ENCODE measurements at regions not wholly inside any gene's neighbourhood (a gene's known extent, or its start where the extent isn't known, plus 50 kb on each side); places are given as distances from the start of the nearest gene placed in this dataset.
"Not testable (repeated sequence)": the region's sequence is repeated elsewhere in the genome, so short reads cannot be mapped to it uniquely, and the experiment has no call there.

- not testable (repeated sequence) for DNase-seq (ENCODE audit: low read depth in 1 of 2, low spot score in 1 of 2)
Observed at GRCh38 chr12:84154991-84155930, 757.3 kb downstream of the SLC6A15 start.

DNA sequence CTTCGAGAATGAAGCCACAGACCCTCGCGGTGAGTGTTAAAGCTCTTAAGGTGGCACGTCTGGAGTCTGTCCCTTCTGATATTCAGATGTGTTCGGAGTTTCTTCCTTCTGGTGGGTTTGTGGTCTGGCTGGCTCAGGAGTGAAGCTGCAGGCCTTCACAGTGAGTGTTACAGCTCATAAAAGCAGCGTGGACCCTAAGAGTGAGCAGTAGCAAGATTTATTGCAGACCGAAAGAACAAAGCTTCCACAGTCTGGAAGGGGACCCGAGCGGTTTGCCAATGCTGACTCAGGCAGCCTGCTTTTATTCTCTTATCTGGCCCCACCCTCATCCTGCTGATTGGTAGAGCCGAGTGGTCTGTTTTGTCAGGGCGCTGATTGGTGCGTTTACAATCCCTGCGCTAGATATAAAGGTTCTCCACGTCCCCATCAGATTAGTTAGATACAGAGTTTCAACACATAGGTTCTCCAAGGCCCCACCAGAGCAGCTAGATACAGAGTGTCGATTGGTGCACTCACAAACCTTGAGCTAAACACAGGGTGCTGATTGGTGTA is 758.1 kb downstream of the SLC6A15 start:
- not testable (repeated sequence) for DNase-seq (ENCODE audit: low read depth in 1 of 2, low spot score in 1 of 2)

DNA sequence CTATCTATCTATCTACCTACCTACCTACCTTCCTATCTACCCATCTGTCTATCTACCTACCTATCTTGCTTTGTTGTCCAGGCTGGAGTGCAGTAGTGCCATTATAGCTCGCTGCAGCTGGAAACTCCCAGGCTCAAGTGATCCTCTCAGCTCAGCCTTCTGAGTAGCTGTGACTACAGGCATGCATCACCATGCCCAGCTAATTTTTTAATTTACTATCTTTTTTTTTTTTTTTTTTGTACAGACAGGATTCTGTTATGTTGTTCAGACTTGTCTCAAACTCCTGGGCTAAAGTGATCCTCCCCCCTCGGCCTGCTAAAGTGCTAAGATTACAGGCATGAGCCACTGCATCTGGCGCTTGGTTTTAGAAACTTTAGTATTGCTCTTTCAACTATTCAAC is 762.4 kb downstream of the SLC6A15 start:
- DNase-seq (ENCODE audit: low read depth in 1 of 2, low spot score in 1 of 2), result no peak

DNA sequence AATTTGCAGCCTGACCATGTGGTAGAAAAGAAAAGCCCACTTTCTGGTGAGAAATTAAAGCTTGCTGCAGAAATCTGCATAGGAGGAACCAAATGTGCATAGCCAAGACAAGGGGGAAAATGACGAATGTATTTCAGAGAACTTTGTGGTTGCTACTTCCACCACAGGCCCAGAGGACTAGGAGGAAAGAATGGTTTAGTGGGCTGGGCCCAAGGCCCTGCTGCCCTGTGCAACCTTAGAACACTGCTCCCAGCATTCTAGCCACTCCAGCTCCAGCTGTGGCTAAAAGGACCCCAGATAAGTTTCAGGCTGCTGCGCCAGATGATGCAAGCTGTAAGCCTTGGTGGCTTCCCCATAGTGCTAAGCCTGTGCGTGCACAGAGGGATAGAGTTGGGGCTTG is 764.3 kb downstream of the SLC6A15 start:
- DNase-seq (ENCODE audit: low read depth in 1 of 2, low spot score in 1 of 2), result no peak

GRCh38 chr12:84136862-84137367 is 775.7 kb downstream of the SLC6A15 start:
- DNase-seq (ENCODE audit: low read depth in 1 of 2, low spot score in 1 of 2), result no peak

DNA sequence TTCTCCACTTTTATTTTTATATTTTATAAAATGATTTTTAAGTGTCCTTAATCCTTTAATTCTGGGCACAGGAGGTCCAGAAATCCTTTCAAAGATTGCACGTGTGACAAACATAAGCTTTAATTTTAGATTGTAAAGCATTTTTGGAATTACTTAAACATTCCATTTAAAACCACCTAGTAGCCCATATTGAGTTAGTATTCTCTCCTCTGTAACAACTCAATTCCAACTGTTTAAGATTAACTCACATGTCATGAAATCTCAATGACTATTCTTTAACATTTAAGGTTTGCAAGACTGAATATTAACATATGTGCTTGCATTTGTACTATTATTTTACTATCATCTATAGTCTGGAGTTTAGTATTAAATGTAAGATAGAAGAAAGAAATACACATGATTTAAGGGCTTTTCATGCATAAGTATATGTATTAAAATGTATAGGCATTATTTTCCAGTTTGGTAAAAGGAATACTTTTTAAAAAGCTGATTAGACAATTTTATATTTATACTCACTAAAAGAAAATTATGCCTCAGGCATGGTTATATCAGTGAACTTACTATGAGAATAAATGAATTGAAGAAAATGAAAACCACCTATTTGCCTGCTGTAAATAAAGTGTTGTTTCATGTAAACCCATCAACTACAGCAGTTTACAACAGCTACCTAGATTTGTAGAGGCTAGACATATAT is 776.9 kb downstream of the SLC6A15 start:
- DNase-seq (ENCODE audit: low read depth in 1 of 2, low spot score in 1 of 2), result no peak

DNA sequence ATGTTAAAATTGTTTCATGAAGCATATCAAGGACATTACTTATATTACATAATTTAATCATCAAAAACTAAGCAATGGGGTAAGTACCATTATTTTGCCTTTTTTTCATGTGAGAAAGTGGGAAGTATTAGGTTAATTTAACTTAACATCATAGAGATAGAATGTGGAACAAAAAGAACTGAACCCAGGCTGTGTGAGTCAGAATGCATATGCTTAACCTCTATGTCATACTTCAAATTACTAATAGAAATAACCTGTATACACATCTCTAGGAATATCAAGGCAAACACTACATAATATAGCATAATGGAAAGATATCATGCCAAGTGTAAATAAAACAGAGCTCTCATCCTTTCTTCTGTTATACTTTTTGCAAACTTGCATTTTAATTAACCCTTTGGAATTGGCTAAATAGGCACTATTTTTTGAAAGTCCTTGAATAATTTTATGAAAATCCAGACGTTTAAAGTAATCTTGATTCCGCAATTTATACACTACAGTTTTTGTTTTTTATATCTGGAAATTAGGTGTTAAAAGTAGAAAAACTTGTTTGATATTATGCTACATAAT is 777.7 kb downstream of the SLC6A15 start:
- DNase-seq (ENCODE audit: low read depth in 1 of 2, low spot score in 1 of 2), result no peak

- no peak for DNase-seq (ENCODE audit: low read depth in 1 of 2, low spot score in 1 of 2)
Observed at GRCh38 chr12:84131076-84131475, 781.5 kb downstream of the SLC6A15 start.

GRCh38 chr12:84128117-84128991 is 784.2 kb downstream of the SLC6A15 start:
- DNase-seq (ENCODE audit: low read depth in 1 of 2, low spot score in 1 of 2), result no peak

DNA sequence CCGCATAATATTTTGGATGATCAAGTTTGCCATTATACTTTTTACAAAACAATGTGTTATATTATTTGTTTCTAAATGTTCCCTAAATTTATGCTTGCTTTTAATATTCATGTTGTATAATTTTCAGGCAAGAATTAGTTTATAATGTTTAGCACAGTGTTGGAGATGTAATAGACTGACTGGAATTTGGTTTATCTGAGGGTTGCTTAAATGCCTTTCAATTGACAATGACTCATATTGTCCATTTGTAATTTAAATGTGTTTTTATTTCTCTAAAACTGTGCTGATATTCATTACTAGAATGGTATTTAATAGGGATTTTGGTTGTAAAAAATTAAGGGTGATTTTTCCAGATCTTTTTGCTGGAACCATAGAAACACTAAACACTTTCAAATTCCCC is 788.4 kb downstream of the SLC6A15 start:
- DNase-seq (ENCODE audit: low read depth in 1 of 2, low spot score in 1 of 2), result no peak

- no peak for DNase-seq (ENCODE audit: low read depth in 1 of 2, low spot score in 1 of 2)
Observed at GRCh38 chr12:84117190-84117589, 795.4 kb downstream of the SLC6A15 start.

DNA sequence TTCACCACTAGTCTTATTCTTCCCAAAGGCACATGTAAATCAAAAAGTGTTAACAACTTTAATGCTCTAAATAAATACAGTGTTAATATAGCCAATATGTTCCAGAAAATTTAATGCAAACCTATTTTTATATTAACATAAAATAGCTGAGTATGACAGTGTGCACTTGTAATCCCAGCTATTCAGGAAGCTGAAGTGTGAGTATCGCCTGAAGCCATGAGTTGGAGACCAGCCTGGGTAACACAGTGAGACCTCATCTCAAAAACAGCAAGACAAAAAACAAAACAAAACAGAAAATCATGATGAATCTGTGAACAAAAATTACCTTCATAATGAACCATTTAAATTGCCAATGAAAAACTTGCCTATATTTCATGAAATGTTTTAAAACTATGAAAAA is 798.9 kb downstream of the SLC6A15 start:
- DNase-seq (ENCODE audit: low read depth in 1 of 2, low spot score in 1 of 2), result no peak

DNA sequence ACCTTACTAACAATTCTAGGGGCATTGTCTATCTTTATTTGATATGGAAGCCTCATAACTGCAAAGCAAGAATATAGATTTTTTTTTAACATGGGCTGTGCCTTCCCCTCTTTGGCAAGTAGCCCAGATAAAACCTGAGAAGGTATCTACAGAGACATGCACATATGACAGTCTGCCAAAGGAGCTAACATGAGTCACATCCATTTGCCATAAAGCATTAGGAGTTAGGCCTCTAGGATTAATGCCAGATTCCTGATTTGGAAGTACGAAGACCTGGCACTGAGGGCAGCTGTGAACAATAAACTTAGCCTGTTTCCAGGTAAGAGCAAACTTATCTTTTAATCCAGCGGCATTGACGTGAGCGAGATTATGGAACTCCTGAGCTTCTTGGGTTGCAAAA is 808.7 kb downstream of the SLC6A15 start:
- not testable (repeated sequence) for DNase-seq (ENCODE audit: low read depth in 1 of 2, low spot score in 1 of 2)

GRCh38 chr12:84101963-84102362 is 810.6 kb downstream of the SLC6A15 start:
- DNase-seq (ENCODE audit: low read depth in 1 of 2, low spot score in 1 of 2), result not testable (repeated sequence)

DNA sequence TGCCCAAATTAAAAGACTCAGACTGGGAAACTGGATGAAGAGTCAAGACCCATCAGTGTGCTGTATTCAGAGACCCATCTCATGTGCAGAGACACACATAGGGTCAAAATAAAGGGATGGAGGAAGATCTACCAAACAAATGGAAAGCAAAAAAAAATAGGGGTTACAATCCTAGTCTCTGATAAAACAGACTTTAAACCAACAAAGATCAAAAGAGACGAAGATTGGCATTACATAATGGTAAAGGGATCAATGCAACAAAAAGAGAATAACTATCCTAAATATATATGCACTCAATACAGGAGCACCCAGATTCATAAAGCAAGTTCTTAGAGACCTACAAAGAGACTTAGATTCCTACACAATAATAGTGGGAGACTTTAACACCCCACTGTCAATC is 813.0 kb downstream of the SLC6A15 start:
- DNase-seq (ENCODE audit: low read depth in 1 of 2, low spot score in 1 of 2), result not testable (repeated sequence)

- no peak for DNase-seq (ENCODE audit: low read depth in 1 of 2, low spot score in 1 of 2)
Observed at GRCh38 chr12:84091651-84092050, 820.9 kb downstream of the SLC6A15 start.

DNA sequence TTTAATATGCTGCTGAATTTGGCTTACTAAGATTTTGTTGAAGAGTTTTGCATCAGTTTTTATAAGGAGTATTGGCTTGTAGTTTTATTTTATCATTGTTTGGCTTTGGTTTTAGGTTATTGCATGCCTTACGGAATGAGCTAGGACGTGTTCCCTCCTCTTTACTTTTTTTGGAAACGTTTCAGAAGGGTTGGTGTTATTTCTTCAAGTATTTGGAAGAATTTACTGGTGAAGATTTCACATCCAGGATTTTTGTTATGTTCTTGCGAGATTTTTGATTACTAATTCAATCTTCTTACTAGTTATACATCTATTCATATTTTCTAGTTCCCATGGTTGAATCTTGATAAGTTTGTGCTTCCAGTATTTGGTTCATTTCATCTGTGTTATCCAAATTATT is 823.2 kb downstream of the SLC6A15 start:
- no peak for DNase-seq (ENCODE audit: low read depth in 1 of 2, low spot score in 1 of 2)

DNA sequence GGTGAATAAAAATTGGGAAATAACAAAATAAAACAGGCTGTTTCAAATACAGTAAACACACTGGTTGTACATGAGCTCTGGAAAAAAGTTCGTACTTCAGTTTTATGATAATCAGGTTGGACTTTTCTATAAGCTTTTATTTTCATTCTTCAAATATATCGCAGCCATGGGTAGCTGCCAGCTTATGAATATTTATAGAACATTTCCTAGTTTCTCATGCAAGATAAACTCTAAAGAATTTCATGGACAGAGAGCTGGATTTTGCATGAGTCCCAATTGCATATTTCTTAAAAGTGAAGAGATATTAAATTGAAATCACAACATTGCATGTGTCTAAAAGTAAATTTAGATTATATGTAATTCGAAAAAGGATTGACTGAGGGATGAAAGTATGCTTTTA is 827.6 kb downstream of the SLC6A15 start:
- no peak for DNase-seq (ENCODE audit: low read depth in 1 of 2, low spot score in 1 of 2)

- no peak for DNase-seq (ENCODE audit: low read depth in 1 of 2, low spot score in 1 of 2)
Observed at GRCh38 chr12:84079626-84080025, 833.0 kb downstream of the SLC6A15 start.

DNA sequence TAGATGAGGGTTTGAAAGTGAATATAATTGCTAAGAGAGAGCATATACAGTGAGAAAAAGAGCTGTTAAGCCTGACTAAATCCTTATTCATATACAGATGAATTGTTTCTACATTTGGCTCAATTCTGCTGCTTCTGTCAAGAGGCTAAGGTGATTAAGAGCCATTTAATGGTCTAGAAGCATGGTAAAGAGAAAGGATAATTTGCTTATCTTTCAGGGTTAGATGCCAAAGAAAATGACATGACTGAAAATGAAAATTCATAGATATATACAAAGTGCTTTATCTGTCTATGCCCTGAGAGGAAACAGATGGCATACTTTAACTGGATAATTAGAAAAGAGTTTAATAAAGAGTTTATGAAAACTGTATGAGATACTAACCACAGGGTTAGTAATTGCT is 834.9 kb downstream of the SLC6A15 start:
- DNase-seq (ENCODE audit: low read depth in 1 of 2, low spot score in 1 of 2), result no peak

GRCh38 chr12:84075991-84076390 is 836.6 kb downstream of the SLC6A15 start:
- no peak for DNase-seq (ENCODE audit: low read depth in 1 of 2, low spot score in 1 of 2)
